ENCODE measurements at regions not wholly inside any gene's neighbourhood (a gene's known extent, or its start where the extent isn't known, plus 50 kb on each side); places are given as distances from the start of the nearest gene placed in this dataset.
A peak's percentile ranks its signal among the peaks of the same experiment; 100 is the strongest.
"Not testable (repeated sequence)": the region's sequence is repeated elsewhere in the genome, so short reads cannot be mapped to it uniquely, and the experiment has no call there.

GRCh38 chr13:79837741-79838450 lies 356.9 kb downstream of the NDFIP2 start:
- ChIA-PET CTCF (no interaction called here), POLR2A (ENCODE audit: unreplicated experiment) (no interaction called here)
- no peaks in the 10 kb centered on the region for H3K36me3 ChIP-seq (ENCODE audit: low read depth)
- H3K4me3 ChIP-seq: no peak overlapping the region
- intact Hi-C loops (cut with micrococcal nuclease; ENCODE audit: unreplicated experiment): no loop called here
- peak overlapping the region; percentile 21 for H3K27ac ChIP-seq
- no peak overlapping the region for H2AFZ ChIP-seq
- H4K20me1 ChIP-seq (ENCODE audit: insufficient read depth): no peaks in the 10 kb centered on the region
- no peaks in the 10 kb centered on the region for H3K27me3 ChIP-seq (ENCODE audit: insufficient read depth, low read depth)
- H3K4me1 ChIP-seq (replicated peaks; ENCODE audit: insufficient read depth): peaks cover 12% of the 10 kb centered on the region
- H3F3A ChIP-seq (ENCODE audit: insufficient read depth, low read depth): peaks cover 7% of the 10 kb centered on the region; the same call in 1 of the 2 replicates
- H3K79me2 ChIP-seq (ENCODE audit: low read depth): no peaks in the 10 kb centered on the region
- TF ChIP-seq EZH2 (IDR thresholded peaks at IDR 0.05; ENCODE audit: low read depth) (no peak), CTCF (conservative IDR thresholded peaks at IDR 0.05) (no peak)
- no TSS peak for BruUV-seq (replicated peaks)
- no peaks in the 10 kb centered on the region for H3K9me2 ChIP-seq (ENCODE audit: insufficient read depth)
- peak in 1 of 2 experiments; percentile 62 for DNase-seq
- H3K4me2 ChIP-seq: peak overlapping the region; percentile 7; the same call in 1 of the 2 replicates
- H3K9me3 ChIP-seq (ENCODE audit: insufficient read depth, low read depth): 0 out of 2 replicates have a peak, but pooled peaks cover 6% of the 10 kb centered on the region

GRCh38 chr13:79836121-79836520 lies 355.2 kb downstream of the NDFIP2 start:
- H3F3A ChIP-seq (ENCODE audit: insufficient read depth, low read depth); H3K27ac ChIP-seq; H3K9me3 ChIP-seq (ENCODE audit: insufficient read depth, low read depth); POLR2A ChIA-PET (ENCODE audit: unreplicated experiment); H2AFZ ChIP-seq; H4K20me1 ChIP-seq (ENCODE audit: insufficient read depth); H3K27me3 ChIP-seq (ENCODE audit: insufficient read depth, low read depth); intact Hi-C loops (cut with micrococcal nuclease; ENCODE audit: unreplicated experiment); BruUV-seq (replicated peaks); CTCF ChIA-PET; H3K36me3 ChIP-seq (ENCODE audit: low read depth); H3K79me2 ChIP-seq (ENCODE audit: low read depth); H3K4me2 ChIP-seq; DNase-seq; H3K4me3 ChIP-seq; H3K9me2 ChIP-seq (ENCODE audit: insufficient read depth): not testable (repeated sequence)
- peaks cover 12% of the 10 kb centered on the region for H3K4me1 ChIP-seq (replicated peaks; ENCODE audit: insufficient read depth)

- no peaks in the 10 kb centered on the region for H3K9me2 ChIP-seq (ENCODE audit: insufficient read depth)
- no peak overlapping the region for H3K4me3 ChIP-seq
- no peaks in the 10 kb centered on the region for H4K20me1 ChIP-seq (ENCODE audit: insufficient read depth)
- BruUV-seq (replicated peaks): no TSS peak
- H3K4me1 ChIP-seq (replicated peaks; ENCODE audit: insufficient read depth): peaks cover 12% of the 10 kb centered on the region
- H3K4me2 ChIP-seq: no peak overlapping the region
- H3F3A ChIP-seq (ENCODE audit: insufficient read depth, low read depth): peaks cover 7% of the 10 kb centered on the region; the same call in 1 of the 2 replicates
- H3K36me3 ChIP-seq (ENCODE audit: low read depth): no peaks in the 10 kb centered on the region
- intact Hi-C loops (cut with micrococcal nuclease; ENCODE audit: unreplicated experiment): no loop called here
- H3K27ac ChIP-seq: no peak overlapping the region
- ChIA-PET CTCF (no interaction called here), POLR2A (ENCODE audit: unreplicated experiment) (no interaction called here)
- no peaks in the 10 kb centered on the region for H3K27me3 ChIP-seq (ENCODE audit: insufficient read depth, low read depth)
- H3K79me2 ChIP-seq (ENCODE audit: low read depth): no peaks in the 10 kb centered on the region
- TF ChIP-seq CTCF (conservative IDR thresholded peaks at IDR 0.05): no peak
- no peak for TF ChIP-seq EZH2 (IDR thresholded peaks at IDR 0.05; ENCODE audit: low read depth)
- H3K9me3 ChIP-seq (ENCODE audit: insufficient read depth, low read depth): 0 out of 2 replicates have a peak, but pooled peaks cover 6% of the 10 kb centered on the region
- no peak overlapping the region for H2AFZ ChIP-seq
- no peak for DNase-seq
Measured at GRCh38 chr13:79834876-79835275, 353.9 kb downstream of the NDFIP2 start.
